HCT116 (cell line): ENCODE measurements at regions not wholly inside any gene's neighbourhood (a gene's known extent, or its start where the extent isn't known, plus 50 kb on each side); places are given as distances from the start of the nearest gene placed in this dataset.

Experiments used
- ATAC-seq: fragments of 200-7000 bp; cut with Tn5 transposase; 2 replicates; pipeline ENCODE4 v1.9.1; 2020; ENCODE audit warnings: mild to moderate bottlenecking, moderate library complexity
- BruUV-seq: library from RNA; stranded (reverse); fragments of 400-500 nt; replicated peaks from 2 replicates; lab custom pipeline; 2021; lab: Mats Ljungman, UMichigan
- CTCF ChIA-PET: fragments of 300-600 bp; sonication (Branson Sonifier 250); formaldehyde crosslinking; loops from one replicate; lab custom pipeline; 2021; ENCODE audit warnings: antibody characterized with exemption; lab: Charles Lee
- POLR2A ChIA-PET: fragments of 300-600, 350-600 bp; sonication (Branson Sonifier 250); formaldehyde crosslinking; loops from one replicate; lab custom pipeline; 2021; ENCODE audit warnings: antibody characterized with exemption; lab: Charles Lee
- RAD21 ChIA-PET, 2 experiments: fragments of 300-600 bp; sonication (Branson Sonifier 250); formaldehyde crosslinking; loops; one replicate each; lab custom pipeline; 2023; ENCODE audit warnings: low total read pairs in 2 of 2; ENCODE audit not compliant: uncharacterized antibody in 2 of 2, unreplicated experiment in 2 of 2, low non-redundant PET in 1 of 2; lab: Charles Lee
- DNase-seq: peaks from one replicate; pipeline ENCODE4 v3.0.0-alpha.2; 2010; ENCODE audit warnings: low read depth, low spot score
- H2AFZ ChIP-seq: fragments of 200-600 bp; shearing (Covaris generic), sonication (generic); 2 replicates; pipeline ENCODE4 v1.6.1; 2017; ENCODE audit warnings: low read depth, mixed run types, mixed read lengths, antibody characterized with exemption, low read length; ENCODE audit not compliant: poor library complexity, severe bottlenecking
- H3K27ac ChIP-seq: 2 replicates; pipeline ENCODE4 v1.5.1; 2012; ENCODE audit warnings: low read depth, low read length
- H3K27me3 ChIP-seq: fragments of 200-600 bp; sonication (generic); 2 replicates; pipeline ENCODE4 v1.6.1; 2016; ENCODE audit warnings: mixed run types, low read length, mixed read lengths; ENCODE audit not compliant: insufficient read depth
- H3K36me3 ChIP-seq, 2 experiments: fragments of 200-500 bp in 1 of 2; fragments of 200-600 bp in 1 of 2; sonication (Bioruptor generic) in 1 of 2; sonication (generic) in 1 of 2; 2 replicates each; pipeline versions ENCODE4 v1.5.1 to v1.6.1; 2014 to 2016; ENCODE audit warnings: low read length in 2 of 2, inconsistent platforms in 1 of 2, mixed read lengths in 1 of 2, mixed run types in 1 of 2; ENCODE audit not compliant: insufficient read depth in 2 of 2, control insufficient read depth in 1 of 2
- H3K4me1 ChIP-seq, 2 experiments: fragments of 200-600 bp in 1 of 2; sonication (generic) in 1 of 2; 2 replicates each; pipeline versions ENCODE4 v1.5.1 to v1.6.1; 2012 to 2017; ENCODE audit warnings: low read length in 2 of 2, inconsistent platforms in 1 of 2, mild to moderate bottlenecking in 1 of 2, mixed read lengths in 1 of 2, mixed run types in 1 of 2, moderate library complexity in 1 of 2; ENCODE audit not compliant: insufficient read depth in 2 of 2, control insufficient read depth in 1 of 2
- H3K4me2 ChIP-seq: fragments of 200-600 bp; sonication (generic); 2 replicates; pipeline ENCODE4 v1.6.1; 2017; ENCODE audit warnings: mixed run types, low read length, mixed read lengths
- H3K4me3 ChIP-seq, 2 experiments: fragments of 200-600 bp in 1 of 2; sonication (generic) in 1 of 2; replicated peaks in 1 of 2; 2 replicates each; pipeline ENCODE4 v1.5.1; 2011 to 2016; ENCODE audit warnings: low read length in 2 of 2, control low read depth in 1 of 2, low read depth in 1 of 2, mild to moderate bottlenecking in 1 of 2, mixed read lengths in 1 of 2, mixed run types in 1 of 2
- H3K79me2 ChIP-seq: fragments of 200-600 bp; sonication (generic); 2 replicates; pipeline ENCODE4 v1.6.1; 2017; ENCODE audit warnings: mild to moderate bottlenecking, mixed run types, low read length, moderate library complexity, mixed read lengths; ENCODE audit not compliant: insufficient read depth
- H3K9ac ChIP-seq: fragments of 200-600 bp; sonication (generic); 2 replicates; pipeline ENCODE4 v1.6.1; 2016; ENCODE audit warnings: low read length, mixed read lengths
- H3K9me2 ChIP-seq: fragments of 200-600 bp; sonication (generic), shearing (Covaris generic); 2 replicates; pipeline ENCODE4 v1.6.1; 2017; ENCODE audit warnings: mixed run types, mild to moderate bottlenecking, moderate library complexity; ENCODE audit not compliant: insufficient read depth
- H3K9me3 ChIP-seq, 2 experiments: fragments of 200-500 bp in 1 of 2; fragments of 200-600 bp in 1 of 2; sonication (Bioruptor generic) in 1 of 2; sonication (generic) in 1 of 2; 2 replicates each; pipeline ENCODE4 v1.6.1; 2014 to 2017; ENCODE audit warnings: low read length in 2 of 2, mixed read lengths in 2 of 2, inconsistent platforms in 1 of 2, low read depth in 1 of 2, mild to moderate bottlenecking in 1 of 2, mixed run types in 1 of 2, moderate library complexity in 1 of 2; ENCODE audit not compliant: control insufficient read depth in 1 of 2, insufficient read depth in 1 of 2
- H4K20me1 ChIP-seq: fragments of 200-600 bp; sonication (generic), shearing (Covaris generic); 2 replicates; pipeline ENCODE4 v1.6.1; 2017; ENCODE audit warnings: mixed run types, mild to moderate bottlenecking, moderate library complexity; ENCODE audit not compliant: insufficient read depth
- CBX3 ChIP-seq: IDR thresholded peaks from 2 replicates; pipeline ENCODE4 v1.6.1; 2012; ENCODE audit warnings: low read depth
- ELF1 ChIP-seq: IDR thresholded peaks from 2 replicates; pipeline ENCODE4 v1.6.1; 2012; ENCODE audit warnings: low read depth, borderline replicate concordance
- JUND ChIP-seq: IDR thresholded peaks from 2 replicates; pipeline ENCODE4 v1.6.1; 2012
- RAD21 ChIP-seq: IDR thresholded peaks from 2 replicates; pipeline ENCODE4 v1.6.1; 2012; ENCODE audit warnings: low read depth, mild to moderate bottlenecking
- SP1 ChIP-seq: IDR thresholded peaks from 2 replicates; pipeline ENCODE4 v1.6.1; 2012; ENCODE audit warnings: low read depth
- SRF ChIP-seq: IDR thresholded peaks from 2 replicates; pipeline ENCODE4 v1.6.1; 2012; ENCODE audit warnings: low read depth
- ZBTB33 ChIP-seq: IDR thresholded peaks from 2 replicates; pipeline ENCODE4 v1.6.1; 2011; ENCODE audit warnings: mild to moderate bottlenecking, low read length, moderate library complexity; ENCODE audit not compliant: insufficient replicate concordance; ENCODE audit errors: extremely low read depth
- ZFX ChIP-seq: fragments of 450-650 bp; IDR thresholded peaks from 2 replicates; pipeline ENCODE4 v1.6.1; 2017
- intact Hi-C: fragments of 100-400 bp; cut with micrococcal nuclease; formaldehyde crosslinking; loops from 2 replicates; pipeline ENCODE4 v1.10.0; 2022
- TF ChIP-seq, protein P1 (sequence below): IDR thresholded peaks from 2 replicates; pipeline ENCODE4 v1.6.1; 2012
- TF ChIP-seq, protein P2 (sequence below), 3 experiments: fragments of 200-600 bp in 1 of 3; sonication (generic) in 1 of 3; IDR thresholded peaks in 2 of 3; conservative IDR thresholded peaks in 1 of 3; 2 replicates each; pipeline ENCODE4 v1.5.1; 2012 to 2017; ENCODE audit warnings: low read depth in 2 of 3, low read length in 2 of 3, antibody characterized with exemption in 1 of 3, borderline replicate concordance in 1 of 3, control low read depth in 1 of 3, mild to moderate bottlenecking in 1 of 3, mixed read lengths in 1 of 3, mixed run types in 1 of 3, moderate library complexity in 1 of 3; ENCODE audit not compliant: insufficient read depth in 1 of 3

GRCh38 chr7:81886211-81886764 lies 116.4 kb upstream of the HGF start:
- Histone ChIP-seq H3K9me2 (no peaks in the 10 kb centered on the region), H3K79me2 (no peaks in the 10 kb centered on the region), H3K4me1 (no peaks in the 10 kb centered on the region), H3K9me3 (no peaks in the 10 kb centered on the region), H2AFZ (no peak overlapping the region), H3K4me2 (no peak overlapping the region), H4K20me1 (no peaks in the 10 kb centered on the region), H3K36me3 (no peaks in the 10 kb centered on the region), H3K27ac (no peak overlapping the region), H3K4me3 (no peak overlapping the region), H3K27me3 (no peaks in the 10 kb centered on the region), H3K9ac (no peak overlapping the region)
- TF ChIP-seq SP1 (no peak), JUND (no peak), ZFX (no peak), RAD21 (no peak), ZBTB33 (no peak), ELF1 (no peak), SRF (no peak), CBX3 (no peak)
- no peak for DNase-seq
- intact Hi-C loops: no loop called here
- ChIA-PET RAD21 (no interaction called here), POLR2A (no interaction called here), CTCF (no interaction called here)
- ATAC-seq: no peak
- no TSS peak for BruUV-seq

- Histone ChIP-seq H3K27ac (no peak overlapping the region), H4K20me1 (no peaks in the 10 kb centered on the region), H3K79me2 (no peaks in the 10 kb centered on the region), H3K27me3 (no peaks in the 10 kb centered on the region), H3K4me1 (no peaks in the 10 kb centered on the region), H3K9ac (no peak overlapping the region), H3K9me2 (no peaks in the 10 kb centered on the region), H2AFZ (no peak overlapping the region), H3K36me3 (no peaks in the 10 kb centered on the region), H3K9me3 (no peaks in the 10 kb centered on the region), H3K4me3 (no peak overlapping the region), H3K4me2 (no peak overlapping the region)
- DNase-seq (no peak), ATAC-seq (no peak)
- POLR2A ChIA-PET: no interaction called here
- intact Hi-C loops: no loop called here
- RAD21 ChIA-PET: no interaction called here
- CTCF ChIA-PET: no interaction called here
- TF ChIP-seq, protein P1, sequence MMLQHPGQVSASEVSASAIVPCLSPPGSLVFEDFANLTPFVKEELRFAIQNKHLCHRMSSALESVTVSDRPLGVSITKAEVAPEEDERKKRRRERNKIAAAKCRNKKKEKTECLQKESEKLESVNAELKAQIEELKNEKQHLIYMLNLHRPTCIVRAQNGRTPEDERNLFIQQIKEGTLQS: no peak
- TF ChIP-seq, protein P2, sequence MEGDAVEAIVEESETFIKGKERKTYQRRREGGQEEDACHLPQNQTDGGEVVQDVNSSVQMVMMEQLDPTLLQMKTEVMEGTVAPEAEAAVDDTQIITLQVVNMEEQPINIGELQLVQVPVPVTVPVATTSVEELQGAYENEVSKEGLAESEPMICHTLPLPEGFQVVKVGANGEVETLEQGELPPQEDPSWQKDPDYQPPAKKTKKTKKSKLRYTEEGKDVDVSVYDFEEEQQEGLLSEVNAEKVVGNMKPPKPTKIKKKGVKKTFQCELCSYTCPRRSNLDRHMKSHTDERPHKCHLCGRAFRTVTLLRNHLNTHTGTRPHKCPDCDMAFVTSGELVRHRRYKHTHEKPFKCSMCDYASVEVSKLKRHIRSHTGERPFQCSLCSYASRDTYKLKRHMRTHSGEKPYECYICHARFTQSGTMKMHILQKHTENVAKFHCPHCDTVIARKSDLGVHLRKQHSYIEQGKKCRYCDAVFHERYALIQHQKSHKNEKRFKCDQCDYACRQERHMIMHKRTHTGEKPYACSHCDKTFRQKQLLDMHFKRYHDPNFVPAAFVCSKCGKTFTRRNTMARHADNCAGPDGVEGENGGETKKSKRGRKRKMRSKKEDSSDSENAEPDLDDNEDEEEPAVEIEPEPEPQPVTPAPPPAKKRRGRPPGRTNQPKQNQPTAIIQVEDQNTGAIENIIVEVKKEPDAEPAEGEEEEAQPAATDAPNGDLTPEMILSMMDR (IDR thresholded peaks at IDR 0.05 in 2 of 3, conservative IDR thresholded peaks at IDR 0.05 in 1 of 3; ENCODE audit: borderline replicate concordance in 1 of 3, insufficient read depth in 1 of 3, low read depth in 2 of 3, low read length in 2 of 3): no peak
- TF ChIP-seq RAD21 (no peak), ZBTB33 (no peak)
- BruUV-seq: no TSS peak
These were observed 115.0 kb upstream of the HGF start for GRCh38 chr7:81884817-81885216.
